ENCODE measurements at regions not wholly inside any gene's neighbourhood (a gene's known extent, or its start where the extent isn't known, plus 50 kb on each side); places are given as distances from the start of the nearest gene placed in this dataset.

DNA sequence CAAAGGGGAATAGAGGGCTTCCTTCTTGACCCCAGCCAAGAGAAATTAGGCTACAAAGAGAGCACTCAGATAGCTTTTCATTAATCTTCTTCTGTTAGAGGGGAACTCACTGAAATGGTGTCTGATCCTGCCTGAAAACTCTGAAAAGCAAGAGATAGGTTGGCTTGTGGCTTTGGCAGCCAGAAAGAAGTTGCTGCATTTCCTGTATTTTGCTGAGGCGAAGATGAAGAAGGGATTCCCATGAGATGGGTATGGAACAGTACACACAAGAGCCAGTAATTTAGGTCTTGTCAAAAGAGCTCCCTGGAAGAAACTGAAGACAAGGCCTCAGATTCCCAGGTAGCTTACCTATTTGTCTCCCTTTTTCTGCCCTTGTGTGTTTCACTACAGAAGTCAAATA is 120.9 kb upstream of the TARS1 start:
- no peak for DNase-seq
- TF ChIP-seq, protein P1, sequence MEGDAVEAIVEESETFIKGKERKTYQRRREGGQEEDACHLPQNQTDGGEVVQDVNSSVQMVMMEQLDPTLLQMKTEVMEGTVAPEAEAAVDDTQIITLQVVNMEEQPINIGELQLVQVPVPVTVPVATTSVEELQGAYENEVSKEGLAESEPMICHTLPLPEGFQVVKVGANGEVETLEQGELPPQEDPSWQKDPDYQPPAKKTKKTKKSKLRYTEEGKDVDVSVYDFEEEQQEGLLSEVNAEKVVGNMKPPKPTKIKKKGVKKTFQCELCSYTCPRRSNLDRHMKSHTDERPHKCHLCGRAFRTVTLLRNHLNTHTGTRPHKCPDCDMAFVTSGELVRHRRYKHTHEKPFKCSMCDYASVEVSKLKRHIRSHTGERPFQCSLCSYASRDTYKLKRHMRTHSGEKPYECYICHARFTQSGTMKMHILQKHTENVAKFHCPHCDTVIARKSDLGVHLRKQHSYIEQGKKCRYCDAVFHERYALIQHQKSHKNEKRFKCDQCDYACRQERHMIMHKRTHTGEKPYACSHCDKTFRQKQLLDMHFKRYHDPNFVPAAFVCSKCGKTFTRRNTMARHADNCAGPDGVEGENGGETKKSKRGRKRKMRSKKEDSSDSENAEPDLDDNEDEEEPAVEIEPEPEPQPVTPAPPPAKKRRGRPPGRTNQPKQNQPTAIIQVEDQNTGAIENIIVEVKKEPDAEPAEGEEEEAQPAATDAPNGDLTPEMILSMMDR (IDR thresholded peaks at IDR 0.05; ENCODE audit: low read depth, low read length, missing control alignments) = no peak
- no peaks in the 10 kb centered on the region for H3K36me3 ChIP-seq (replicated peaks)
- H3K27me3 ChIP-seq (replicated peaks) = no peaks in the 10 kb centered on the region
- peak overlapping the region; percentile 82 for H3K27ac ChIP-seq
- in situ Hi-C loops (cut with HindIII; ENCODE audit: low pct_ligation_motif_present, low sequenced_read_pairs) = no loop called here
- no peak overlapping the region for H3K4me3 ChIP-seq (ENCODE audit: low read depth, low read length)

GRCh38 chr5:33321026-33321425 is 119.7 kb upstream of the TARS1 start:
- Histone ChIP-seq H3K36me3 (replicated peaks) (no peaks in the 10 kb centered on the region), H3K27ac (peak overlapping the region; percentile 82), H3K27me3 (replicated peaks) (no peaks in the 10 kb centered on the region), H3K4me3 (ENCODE audit: low read depth, low read length) (no peak overlapping the region)
- TF ChIP-seq, protein P1 (IDR thresholded peaks at IDR 0.05; ENCODE audit: low read depth, low read length, missing control alignments) = no peak
- in situ Hi-C loops (cut with HindIII; ENCODE audit: low pct_ligation_motif_present, low sequenced_read_pairs) = no loop called here
- peak; percentile 96 for DNase-seq

DNA sequence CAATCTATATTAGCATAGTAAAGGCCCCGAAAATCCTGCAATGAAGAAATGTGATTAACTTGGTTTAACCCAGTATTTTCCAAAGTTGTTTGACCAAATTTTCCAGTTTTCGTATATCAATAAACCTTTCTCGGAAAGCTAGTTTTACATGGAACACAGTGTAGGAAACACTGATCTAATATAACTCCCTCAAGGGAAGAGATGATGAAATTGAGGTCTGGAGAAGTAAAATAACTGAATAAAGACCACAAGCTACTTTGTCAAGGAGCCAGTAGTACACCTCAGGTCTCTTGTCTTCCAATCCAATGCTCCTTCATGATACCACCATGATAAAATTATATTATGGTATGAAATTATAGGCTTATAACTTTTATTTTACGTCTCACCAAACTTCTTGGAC is 118.1 kb upstream of the TARS1 start:
- no peaks in the 10 kb centered on the region for H3K36me3 ChIP-seq (replicated peaks)

GRCh38 chr5:33324667-33325307 is 116.0 kb upstream of the TARS1 start:
- TF ChIP-seq, protein P1 (IDR thresholded peaks at IDR 0.05; ENCODE audit: low read depth, low read length, missing control alignments) = no peak

More for the DNA sequence above, 118.1 kb upstream of the TARS1 start:
- Histone ChIP-seq H3K4me3 (ENCODE audit: low read depth, low read length) (no peak overlapping the region), H3K27ac (no peak overlapping the region), H3K27me3 (replicated peaks) (no peaks in the 10 kb centered on the region)
- DNase-seq = no peak
- in situ Hi-C loops (cut with HindIII; ENCODE audit: low pct_ligation_motif_present, low sequenced_read_pairs) = no loop called here
- TF ChIP-seq, protein P1 (IDR thresholded peaks at IDR 0.05; ENCODE audit: low read depth, low read length, missing control alignments) = no peak

DNA sequence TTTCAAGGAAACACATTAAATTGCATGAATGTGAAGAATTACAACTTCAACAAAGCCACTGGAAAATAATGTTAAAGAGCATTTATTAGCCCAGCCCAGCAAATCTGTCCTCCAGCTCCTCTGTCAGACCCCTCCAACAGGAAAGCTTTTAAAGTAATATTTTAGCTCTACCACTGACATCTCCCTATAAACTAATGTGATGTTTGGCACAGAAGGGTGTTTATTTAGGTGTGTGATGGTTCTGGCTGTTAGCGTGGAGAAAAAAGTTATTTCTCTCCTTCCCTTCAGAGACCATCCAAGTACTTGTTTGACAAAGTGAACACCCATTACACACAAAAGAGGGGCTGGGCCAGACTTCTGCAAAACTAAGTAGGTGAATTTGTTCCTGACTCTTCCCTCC is 111.9 kb upstream of the TARS1 start:
- no peaks in the 10 kb centered on the region for H3K36me3 ChIP-seq (replicated peaks)
- TF ChIP-seq, protein P1 (IDR thresholded peaks at IDR 0.05; ENCODE audit: low read depth, low read length, missing control alignments) = no peak

More at GRCh38 chr5:33324667-33325307, 116.0 kb upstream of the TARS1 start:
- no peak for DNase-seq
- H3K36me3 ChIP-seq (replicated peaks) = no peaks in the 10 kb centered on the region
- no peak overlapping the region for H3K4me3 ChIP-seq (ENCODE audit: low read depth, low read length)
- in situ Hi-C loops (cut with HindIII; ENCODE audit: low pct_ligation_motif_present, low sequenced_read_pairs) = no loop called here
- no peaks in the 10 kb centered on the region for H3K27me3 ChIP-seq (replicated peaks)
- no peak overlapping the region for H3K27ac ChIP-seq

GRCh38 chr5:33329891-33330290 is 110.9 kb upstream of the TARS1 start:
- no peaks in the 10 kb centered on the region for H3K36me3 ChIP-seq (replicated peaks)
- no peak overlapping the region for H3K4me3 ChIP-seq (ENCODE audit: low read depth, low read length)
- H3K27ac ChIP-seq = no peak overlapping the region
- in situ Hi-C loops (cut with HindIII; ENCODE audit: low pct_ligation_motif_present, low sequenced_read_pairs) = no loop called here
- no peaks in the 10 kb centered on the region for H3K27me3 ChIP-seq (replicated peaks)
- DNase-seq = no peak
- TF ChIP-seq, protein P1 (IDR thresholded peaks at IDR 0.05; ENCODE audit: low read depth, low read length, missing control alignments) = no peak

More for the DNA sequence above, 111.9 kb upstream of the TARS1 start:
- Histone ChIP-seq H3K27ac (no peak overlapping the region), H3K27me3 (replicated peaks) (no peaks in the 10 kb centered on the region), H3K4me3 (ENCODE audit: low read depth, low read length) (no peak overlapping the region)
- no peak for DNase-seq
- in situ Hi-C loops (cut with HindIII; ENCODE audit: low pct_ligation_motif_present, low sequenced_read_pairs) = no loop called here

All from brain microvascular endothelial cell (primary cell).